A549 (cell line): ENCODE measurements at regions not wholly inside any gene's neighbourhood (a gene's known extent, or its start where the extent isn't known, plus 50 kb on each side); places are given as distances from the start of the nearest gene placed in this dataset.

Source experiments
- CBX2 ChIP-seq: fragments of 200-600 bp; sonication (generic); IDR thresholded peaks from 2 replicates; pipeline ENCODE4 v1.6.1; 2016; ENCODE audit warnings: low read depth, mild to moderate bottlenecking, borderline replicate concordance
- CTCF ChIP-seq: fragments of >200 bp; sonication (Bioruptor Twin); formaldehyde crosslinking; IDR thresholded peaks from 3 replicates; pipeline ENCODE4 v1.5.1; 2016
- ELK1 ChIP-seq: fragments of 150-350 bp; IDR thresholded peaks from 2 replicates; pipeline ENCODE4 v1.6.1; 2014; ENCODE audit warnings: low read depth, mild to moderate bottlenecking, low read length
- EP300 ChIP-seq, 2 experiments: fragments of >200 bp; sonication (Bioruptor Twin); formaldehyde crosslinking; IDR thresholded peaks; 2 replicates in 1 of 2; 3 replicates in 1 of 2; pipeline ENCODE4 v1.6.1; 2016 to 2017
- HEYL ChIP-seq: fragments of 250-450 bp; sonication (Bioruptor Pico); IDR thresholded peaks from 2 replicates; pipeline ENCODE4 v1.8.0; 2021; ENCODE audit warnings: mild to moderate bottlenecking, moderate library complexity
- JUN ChIP-seq, 2 experiments: fragments of >200 bp; sonication (Bioruptor Twin); formaldehyde crosslinking; IDR thresholded peaks; 2 replicates in 1 of 2; 3 replicates in 1 of 2; pipeline ENCODE4 v1.6.1; 2016 to 2017
- MAX ChIP-seq: IDR thresholded peaks from 2 replicates; pipeline ENCODE4 v1.6.1; 2012
- MYC ChIP-seq: IDR thresholded peaks from 2 replicates; pipeline ENCODE4 v1.6.1; 2012; ENCODE audit warnings: mild to moderate bottlenecking, inconsistent platforms, low read length, improper control_type of control experiment, borderline replicate concordance
- RARB ChIP-seq: fragments of 250-450 bp; sonication (Bioruptor Pico); IDR thresholded peaks from 2 replicates; pipeline ENCODE4 v1.8.0; 2021; ENCODE audit warnings: mild to moderate bottlenecking, moderate library complexity
- REST ChIP-seq: fragments of 200-600 bp; sonication (generic); IDR thresholded peaks from 2 replicates; pipeline ENCODE4 v1.6.1; 2016; ENCODE audit warnings: antibody characterized with exemption, mild to moderate bottlenecking, moderate library complexity
- RFX5 ChIP-seq: fragments of 450-650 bp; IDR thresholded peaks from 2 replicates; pipeline ENCODE4 v1.7.1; 2014; ENCODE audit warnings: antibody characterized with exemption, mild to moderate bottlenecking, moderate library complexity
- SMC3 ChIP-seq: fragments of >200 bp; sonication (Bioruptor Twin); formaldehyde crosslinking; IDR thresholded peaks from 3 replicates; pipeline ENCODE4 v1.6.1; 2018; ENCODE audit warnings: inconsistent platforms
- TFCP2L1 ChIP-seq: fragments of 250-450 bp; sonication (Bioruptor Pico); IDR thresholded peaks from 2 replicates; pipeline ENCODE4 v1.5.0; 2021; ENCODE audit warnings: mild to moderate bottlenecking
- USF2 ChIP-seq: fragments of 450-650 bp; IDR thresholded peaks from 2 replicates; pipeline ENCODE4 v1.6.1; 2014; ENCODE audit warnings: antibody characterized with exemption

GRCh38 chr5:169435506-169436229 is 134.7 kb upstream of the SLIT3 start:
- no peak for TF ChIP-seq HEYL (CRISPR knock-in tag)
- TF ChIP-seq CTCF = no peak
- TF ChIP-seq MAX = no peak
- no peak for TF ChIP-seq JUN (IDR thresholded peaks at IDR 0.05)
- TF ChIP-seq CBX2 = no peak
- TF ChIP-seq RFX5 = no peak
- TF ChIP-seq EP300 (IDR thresholded peaks at IDR 0.05) = no peak
- no peak for TF ChIP-seq REST
- no peak for TF ChIP-seq TFCP2L1 (CRISPR knock-in tag)
- no peak for TF ChIP-seq SMC3
- TF ChIP-seq RARB (CRISPR knock-in tag) = no peak
- TF ChIP-seq ELK1 = no peak
- no peak for TF ChIP-seq USF2
- TF ChIP-seq MYC = no peak
